Mesendoderm (in vitro differentiated cells): ENCODE measurements at regions not wholly inside any gene's neighbourhood (a gene's known extent, or its start where the extent isn't known, plus 50 kb on each side); places are given as distances from the start of the nearest gene placed in this dataset.

Source experiments
- DNase-seq: peaks from one replicate; pipeline ENCODE4 v3.0.0; 2013
- H2AK5ac ChIP-seq: 2 replicates; pipeline ENCODE4 v1.6.1; 2013; ENCODE audit warnings: low read length, inconsistent platforms
- H2BK120ac ChIP-seq: 2 replicates; pipeline ENCODE4 v1.6.1; 2013; ENCODE audit warnings: low read depth, mild to moderate bottlenecking, low read length, moderate library complexity, mixed read lengths
- H2BK15ac ChIP-seq: replicated peaks from 2 replicates; pipeline ENCODE4 v1.6.1; 2013; ENCODE audit warnings: low read depth, mild to moderate bottlenecking, moderate library complexity
- H2BK5ac ChIP-seq: 2 replicates; pipeline ENCODE4 v1.6.1; 2013; ENCODE audit warnings: low read length, inconsistent platforms
- H3K18ac ChIP-seq: 2 replicates; pipeline ENCODE4 v1.6.1; 2013; ENCODE audit warnings: mild to moderate bottlenecking, low read length, mixed read lengths
- H3K23ac ChIP-seq: one replicate; pipeline ENCODE4 v1.6.1; 2013; ENCODE audit warnings: low read length
- H3K27ac ChIP-seq: 2 replicates; pipeline ENCODE4 v1.5.1; 2013; ENCODE audit warnings: low read depth, mild to moderate bottlenecking, inconsistent platforms, low read length, moderate library complexity
- H3K27me3 ChIP-seq: 2 replicates; pipeline ENCODE4 v1.6.1; 2013; ENCODE audit warnings: low read length, control low read depth, mild to moderate bottlenecking, inconsistent platforms; ENCODE audit not compliant: insufficient read depth, poor library complexity
- H3K36me3 ChIP-seq: 2 replicates; pipeline ENCODE4 v1.6.1; 2013; ENCODE audit warnings: low read length, inconsistent platforms; ENCODE audit not compliant: control insufficient read depth, insufficient read depth
- H3K4ac ChIP-seq: one replicate; pipeline ENCODE4 v1.6.1; 2013; ENCODE audit warnings: low read depth, mild to moderate bottlenecking, low read length, moderate library complexity
- H3K4me1 ChIP-seq: 2 replicates; pipeline ENCODE4 v1.6.1; 2013; ENCODE audit warnings: low read depth, low read length, inconsistent platforms; ENCODE audit not compliant: control insufficient read depth
- H3K4me2 ChIP-seq: 2 replicates; pipeline ENCODE4 v1.6.1; 2013; ENCODE audit warnings: low read length
- H3K4me3 ChIP-seq: 2 replicates; pipeline ENCODE4 v1.5.1; 2013; ENCODE audit warnings: mild to moderate bottlenecking, low read length
- H3K56ac ChIP-seq: one replicate; pipeline ENCODE4 v1.6.1; 2013; ENCODE audit warnings: low read length
- H3K79me1 ChIP-seq: 2 replicates; pipeline ENCODE4 v1.6.1; 2013; ENCODE audit warnings: low read length, inconsistent platforms
- H3K79me2 ChIP-seq: 2 replicates; pipeline ENCODE4 v1.6.1; 2013; ENCODE audit warnings: mild to moderate bottlenecking, low read length; ENCODE audit not compliant: control insufficient read depth, insufficient read depth
- H3K9ac ChIP-seq: 2 replicates; pipeline ENCODE4 v1.6.1; 2013; ENCODE audit warnings: low read length, inconsistent platforms
- H4K5ac ChIP-seq: one replicate; pipeline ENCODE4 v1.6.1; 2013; ENCODE audit warnings: low read length
- H4K8ac ChIP-seq: one replicate; pipeline ENCODE4 v1.6.1; 2013; ENCODE audit warnings: low read depth, mild to moderate bottlenecking, control low read depth, low read length, moderate library complexity
- WGBS: extraction: QIAGEN DNeasy Blood & Tissue Kit; methylation state at CpG from one replicate; pipeline ENCODE4 v1.1.7; 2013; ENCODE audit warnings: low lambda C conversion rate, missing lambda C conversion rate; ENCODE audit not compliant: insufficient coverage; ENCODE audit errors: extremely low coverage; 5-methylcytosine and 5-hydroxymethylcytosine counted together

DNA sequence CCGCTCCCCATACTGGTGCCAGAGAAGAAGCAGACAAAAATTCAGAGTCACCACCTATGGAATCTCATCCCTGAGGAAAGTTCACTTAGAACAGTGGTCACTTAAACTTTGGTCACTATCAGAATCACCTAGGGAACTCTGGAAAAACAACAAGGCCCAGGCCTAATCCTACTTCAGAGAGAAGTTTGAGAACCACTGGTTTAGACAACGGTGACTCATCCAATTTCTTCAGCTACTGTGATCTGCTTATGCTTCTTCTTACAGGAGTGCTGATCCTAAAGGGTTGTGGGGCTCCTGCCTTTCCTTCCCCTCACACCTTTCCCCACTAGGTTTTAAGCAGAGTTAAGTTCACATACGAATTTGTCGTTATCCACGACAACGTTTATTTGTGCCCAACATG is 194.7 kb upstream of the KLF4 start:
- Histone ChIP-seq H3K27me3 (no peaks in the 10 kb centered on the region), H3K4me3 (no peak overlapping the region), H3K56ac (no peak overlapping the region), H3K4me2 (no peak overlapping the region), H2BK15ac (no peak overlapping the region), H4K8ac (no peak overlapping the region), H3K36me3 (no peaks in the 10 kb centered on the region), H2BK120ac (no peak overlapping the region), H2AK5ac (no peak overlapping the region), H2BK5ac (no peak overlapping the region), H3K9ac (no peak overlapping the region), H3K4me1 (no peaks in the 10 kb centered on the region), H3K23ac (no peak overlapping the region), H3K4ac (no peak overlapping the region), H3K79me2 (no peaks in the 10 kb centered on the region), H4K5ac (no peak overlapping the region), H3K79me1 (no peaks in the 10 kb centered on the region), H3K27ac (no peak overlapping the region), H3K18ac (no peak overlapping the region)
- WGBS, result no CpG with 5 or more reads among the region's 6 CpGs
- DNase-seq, result peak; percentile 21

- H2BK15ac ChIP-seq, result no peak overlapping the region
- H3K56ac ChIP-seq, result no peak overlapping the region
- no peaks in the 10 kb centered on the region for H3K4me1 ChIP-seq
- H2AK5ac ChIP-seq, result no peak overlapping the region
- H3K4me2 ChIP-seq, result no peak overlapping the region
- no peak overlapping the region for H4K5ac ChIP-seq
- H3K4me3 ChIP-seq, result no peak overlapping the region
- H4K8ac ChIP-seq, result no peak overlapping the region
- no peak overlapping the region for H2BK120ac ChIP-seq
- H3K79me2 ChIP-seq, result no peaks in the 10 kb centered on the region
- DNase-seq, result no peak
- H3K27me3 ChIP-seq, result no peaks in the 10 kb centered on the region
- H3K36me3 ChIP-seq, result no peaks in the 10 kb centered on the region
- no peak overlapping the region for H3K23ac ChIP-seq
- no peak overlapping the region for H3K27ac ChIP-seq
- H3K18ac ChIP-seq, result no peak overlapping the region
- no peaks in the 10 kb centered on the region for H3K79me1 ChIP-seq
- H2BK5ac ChIP-seq, result no peak overlapping the region
- H3K4ac ChIP-seq, result no peak overlapping the region
- no peak overlapping the region for H3K9ac ChIP-seq
Observed at GRCh38 chr9:107683566-107683965, 194.0 kb upstream of the KLF4 start.

DNA sequence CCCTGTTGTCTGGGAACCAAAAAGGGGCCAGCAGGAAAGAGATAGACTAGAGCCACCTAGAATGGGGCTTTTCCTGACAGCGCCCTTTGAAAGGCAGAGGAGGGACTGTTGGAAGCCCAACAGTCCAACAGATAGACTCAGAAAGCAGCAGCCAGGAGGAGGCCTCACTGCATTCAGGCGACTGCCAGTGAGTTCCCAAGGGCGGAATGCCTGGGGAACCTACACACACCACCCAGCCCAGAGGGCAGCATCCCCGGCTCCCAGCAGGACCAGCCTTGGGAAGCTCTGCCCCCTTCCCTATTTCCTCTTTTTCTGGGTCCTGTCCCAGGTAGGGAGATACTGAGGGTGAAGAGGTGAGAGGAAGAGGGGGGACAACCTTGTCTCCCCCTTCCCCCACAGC is 192.4 kb upstream of the KLF4 start:
- no peak overlapping the region for H2BK5ac ChIP-seq
- no peak overlapping the region for H3K4me3 ChIP-seq
- H3K4me2 ChIP-seq, result no peak overlapping the region
- H3K27me3 ChIP-seq, result no peaks in the 10 kb centered on the region
- H3K36me3 ChIP-seq, result no peaks in the 10 kb centered on the region
- no peak overlapping the region for H3K27ac ChIP-seq
- H3K4ac ChIP-seq, result no peak overlapping the region
- no CpG with 5 or more reads among the region's 4 CpGs for WGBS
- no peak overlapping the region for H4K5ac ChIP-seq
- no peak overlapping the region for H2BK120ac ChIP-seq
- H3K56ac ChIP-seq, result no peak overlapping the region
- H4K8ac ChIP-seq, result no peak overlapping the region
- no peak overlapping the region for H2BK15ac ChIP-seq
- H3K18ac ChIP-seq, result no peak overlapping the region
- H3K9ac ChIP-seq, result no peak overlapping the region
- H3K79me1 ChIP-seq, result no peaks in the 10 kb centered on the region
- no peak overlapping the region for H2AK5ac ChIP-seq
- no peak overlapping the region for H3K23ac ChIP-seq
- no peaks in the 10 kb centered on the region for H3K4me1 ChIP-seq
- no peaks in the 10 kb centered on the region for H3K79me2 ChIP-seq
- DNase-seq, result peak; percentile 19

- no peak overlapping the region for H3K4me3 ChIP-seq
- H3K27ac ChIP-seq, result no peak overlapping the region
- no peak overlapping the region for H2BK120ac ChIP-seq
- H3K79me1 ChIP-seq, result no peaks in the 10 kb centered on the region
- DNase-seq, result no peak
- no CpG with 5 or more reads among the region's 10 CpGs for WGBS
- no peak overlapping the region for H4K8ac ChIP-seq
- no peak overlapping the region for H3K23ac ChIP-seq
- H2BK5ac ChIP-seq, result no peak overlapping the region
- H3K79me2 ChIP-seq, result no peaks in the 10 kb centered on the region
- no peak overlapping the region for H3K56ac ChIP-seq
- H3K18ac ChIP-seq, result no peak overlapping the region
- no peak overlapping the region for H3K9ac ChIP-seq
- H3K4me2 ChIP-seq, result no peak overlapping the region
- no peak overlapping the region for H2BK15ac ChIP-seq
- H2AK5ac ChIP-seq, result no peak overlapping the region
- H3K4ac ChIP-seq, result no peak overlapping the region
- H4K5ac ChIP-seq, result no peak overlapping the region
- H3K4me1 ChIP-seq, result no peaks in the 10 kb centered on the region
- no peaks in the 10 kb centered on the region for H3K27me3 ChIP-seq
- H3K36me3 ChIP-seq, result no peaks in the 10 kb centered on the region
Observed at GRCh38 chr9:107675351-107676259, 186.0 kb upstream of the KLF4 start.

DNA sequence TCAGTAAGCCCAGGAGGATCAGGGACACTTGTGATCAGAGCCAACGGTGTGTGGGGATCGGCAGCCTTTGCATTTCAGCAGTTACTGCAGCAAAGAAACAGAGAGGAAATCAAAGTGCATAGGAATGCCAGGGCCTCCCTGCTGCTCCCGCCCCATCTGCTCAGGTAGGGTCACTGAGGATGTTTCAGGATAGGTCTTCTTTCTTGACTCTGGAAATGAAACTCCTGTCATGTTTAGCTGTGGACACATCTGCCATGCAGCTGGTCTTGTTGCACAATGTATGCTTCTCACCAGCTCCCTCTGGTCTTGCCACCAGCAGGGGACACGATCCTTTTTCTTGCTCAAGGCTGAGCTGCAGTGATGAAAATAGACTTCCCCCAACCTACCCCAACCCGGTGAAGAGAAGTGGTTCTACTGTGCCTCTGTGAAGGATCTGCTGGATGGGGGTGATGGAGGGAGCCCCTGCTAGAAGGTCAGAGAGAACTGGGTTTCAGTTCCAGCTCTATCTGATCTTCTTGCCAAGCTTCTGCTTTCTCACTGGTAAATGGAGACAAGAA is 185.2 kb upstream of the KLF4 start:
- WGBS, result no CpG with 5 or more reads among the region's 5 CpGs
- no peak overlapping the region for H3K18ac ChIP-seq
- H3K9ac ChIP-seq, result no peak overlapping the region
- no peak overlapping the region for H4K8ac ChIP-seq
- H3K27me3 ChIP-seq, result no peaks in the 10 kb centered on the region
- H3K79me1 ChIP-seq, result no peaks in the 10 kb centered on the region
- no peak overlapping the region for H4K5ac ChIP-seq
- no peak overlapping the region for H3K23ac ChIP-seq
- no peak for DNase-seq
- H3K36me3 ChIP-seq, result no peaks in the 10 kb centered on the region
- H3K27ac ChIP-seq, result no peak overlapping the region
- no peak overlapping the region for H2AK5ac ChIP-seq
- H3K4me3 ChIP-seq, result no peak overlapping the region
- H3K4me2 ChIP-seq, result no peak overlapping the region
- no peak overlapping the region for H3K4ac ChIP-seq
- no peak overlapping the region for H2BK15ac ChIP-seq
- H2BK120ac ChIP-seq, result no peak overlapping the region
- H3K4me1 ChIP-seq, result no peaks in the 10 kb centered on the region
- no peak overlapping the region for H3K56ac ChIP-seq
- H3K79me2 ChIP-seq, result no peaks in the 10 kb centered on the region
- no peak overlapping the region for H2BK5ac ChIP-seq
